OCI-LY7 (cell line): ENCODE measurements at regions not wholly inside any gene's neighbourhood (a gene's known extent, or its start where the extent isn't known, plus 50 kb on each side); places are given as distances from the start of the nearest gene placed in this dataset.
"Not testable (repeated sequence)": the region's sequence is repeated elsewhere in the genome, so short reads cannot be mapped to it uniquely, and the experiment has no call there.

Source experiments
- EZH2phosphoT487 ChIP-seq: fragments of 200-600 bp; sonication (generic); IDR thresholded peaks from 2 replicates; pipeline ENCODE4 v1.6.1; 2018; ENCODE audit warnings: low read depth, borderline replicate concordance, mild to moderate bottlenecking, mixed run types, antibody characterized with exemption, low read length, moderate library complexity, mixed read lengths
- TF ChIP-seq, protein P1 (sequence below): fragments of 200-600 bp; sonication (generic); conservative IDR thresholded peaks from 2 replicates; pipeline ENCODE4 v1.5.1; 2014; ENCODE audit warnings: mild to moderate bottlenecking, antibody characterized with exemption, low read length, moderate library complexity, mixed read lengths

DNA sequence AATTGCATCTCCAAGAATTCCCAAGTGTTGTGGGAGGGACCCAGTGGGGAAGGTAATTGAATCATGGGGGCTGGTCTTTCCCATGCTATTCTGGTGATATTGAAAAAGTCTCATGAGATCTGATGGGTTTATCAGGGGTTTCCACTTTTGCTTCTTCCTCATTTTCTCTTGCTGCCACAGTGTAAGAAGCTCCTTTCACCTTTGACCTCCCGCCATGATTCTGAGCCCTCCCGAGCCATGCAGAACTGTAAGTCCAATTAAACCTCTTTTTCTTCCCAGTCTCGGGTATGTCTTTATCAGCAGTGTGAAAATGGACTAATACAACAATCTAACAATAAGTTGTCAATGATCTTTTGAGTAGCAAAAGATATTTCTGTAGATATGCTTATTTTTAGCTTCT, 338.1 kb upstream of the GALNTL6 start:
- TF ChIP-seq, protein P1, sequence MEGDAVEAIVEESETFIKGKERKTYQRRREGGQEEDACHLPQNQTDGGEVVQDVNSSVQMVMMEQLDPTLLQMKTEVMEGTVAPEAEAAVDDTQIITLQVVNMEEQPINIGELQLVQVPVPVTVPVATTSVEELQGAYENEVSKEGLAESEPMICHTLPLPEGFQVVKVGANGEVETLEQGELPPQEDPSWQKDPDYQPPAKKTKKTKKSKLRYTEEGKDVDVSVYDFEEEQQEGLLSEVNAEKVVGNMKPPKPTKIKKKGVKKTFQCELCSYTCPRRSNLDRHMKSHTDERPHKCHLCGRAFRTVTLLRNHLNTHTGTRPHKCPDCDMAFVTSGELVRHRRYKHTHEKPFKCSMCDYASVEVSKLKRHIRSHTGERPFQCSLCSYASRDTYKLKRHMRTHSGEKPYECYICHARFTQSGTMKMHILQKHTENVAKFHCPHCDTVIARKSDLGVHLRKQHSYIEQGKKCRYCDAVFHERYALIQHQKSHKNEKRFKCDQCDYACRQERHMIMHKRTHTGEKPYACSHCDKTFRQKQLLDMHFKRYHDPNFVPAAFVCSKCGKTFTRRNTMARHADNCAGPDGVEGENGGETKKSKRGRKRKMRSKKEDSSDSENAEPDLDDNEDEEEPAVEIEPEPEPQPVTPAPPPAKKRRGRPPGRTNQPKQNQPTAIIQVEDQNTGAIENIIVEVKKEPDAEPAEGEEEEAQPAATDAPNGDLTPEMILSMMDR, result not testable (repeated sequence)
- TF ChIP-seq EZH2phosphoT487, result not testable (repeated sequence)
